Keratinocyte (primary cell): ENCODE measurements at regions not wholly inside any gene's neighbourhood (a gene's known extent, or its start where the extent isn't known, plus 50 kb on each side); places are given as distances from the start of the nearest gene placed in this dataset.

Experiments used
- DNase-seq: peaks from one replicate; pipeline ENCODE4 v3.0.0-alpha.2; 2011; ENCODE audit warnings: low read depth, missing footprints, low spot score
- FAIRE-seq: peaks from 2 replicates; lab custom pipeline; 2011; peaks lifted over from hg19 to GRCh38; lab: Jason Lieb, UNC
- H2AFZ ChIP-seq: 2 replicates; pipeline ENCODE4 v1.6.0; 2012; ENCODE audit warnings: low read length, control low read depth, inconsistent platforms; ENCODE audit not compliant: control insufficient read depth
- H3K27ac ChIP-seq: 2 replicates; pipeline ENCODE4 v1.5.1; 2011; ENCODE audit warnings: low read length; ENCODE audit not compliant: control insufficient read depth, insufficient read depth
- H3K27me3 ChIP-seq: 3 replicates; pipeline ENCODE4 v1.6.0; 2011; ENCODE audit warnings: low read length; ENCODE audit not compliant: control insufficient read depth, insufficient read depth; ENCODE audit errors: extremely low read depth
- H3K36me3 ChIP-seq, 2 experiments: 2 replicates in 1 of 2; 3 replicates in 1 of 2; pipeline ENCODE4 v1.5.1; 2011; ENCODE audit warnings: low read length in 2 of 2, mild to moderate bottlenecking in 1 of 2; ENCODE audit not compliant: control insufficient read depth in 2 of 2, insufficient read depth in 2 of 2; ENCODE audit errors: extremely low read depth in 1 of 2
- H3K4me1 ChIP-seq: 3 replicates; pipeline ENCODE4 v1.5.1; 2011; ENCODE audit warnings: low read length; ENCODE audit not compliant: control insufficient read depth, insufficient read depth; ENCODE audit errors: extremely low read depth
- H3K4me2 ChIP-seq: 3 replicates; pipeline ENCODE4 v1.6.0; 2011; ENCODE audit warnings: low read depth, low read length; ENCODE audit not compliant: control insufficient read depth, insufficient read depth; ENCODE audit errors: extremely low read depth
- H3K4me3 ChIP-seq, 3 experiments: fragments of 200-600 bp in 1 of 3; sonication (generic) in 1 of 3; 2 replicates in 2 of 3; 3 replicates in 1 of 3; pipeline ENCODE4 v1.5.1; 2011 to 2016; ENCODE audit warnings: low read length in 3 of 3, mild to moderate bottlenecking in 3 of 3, control low read depth in 2 of 3, inconsistent platforms in 1 of 3, low read depth in 1 of 3, mixed read lengths in 1 of 3, mixed run types in 1 of 3, moderate library complexity in 1 of 3; ENCODE audit not compliant: control insufficient read depth in 2 of 3, insufficient read depth in 2 of 3; ENCODE audit errors: extremely low read depth in 1 of 3
- H3K79me2 ChIP-seq: 2 replicates; pipeline ENCODE4 v1.6.0; 2012; ENCODE audit warnings: low read length; ENCODE audit not compliant: control insufficient read depth, insufficient read depth
- H3K9ac ChIP-seq: 3 replicates; pipeline ENCODE4 v1.6.0; 2011; ENCODE audit warnings: low read length; ENCODE audit not compliant: control insufficient read depth, insufficient read depth; ENCODE audit errors: extremely low read depth
- H3K9me1 ChIP-seq: 3 replicates; pipeline ENCODE4 v1.6.0; 2011; ENCODE audit warnings: low read length; ENCODE audit not compliant: control insufficient read depth, insufficient read depth; ENCODE audit errors: extremely low read depth
- H3K9me3 ChIP-seq: 2 replicates; pipeline ENCODE4 v1.5.1; 2012; ENCODE audit warnings: low read depth, low read length; ENCODE audit not compliant: control insufficient read depth
- H4K20me1 ChIP-seq: 3 replicates; pipeline ENCODE4 v1.6.0; 2011; ENCODE audit warnings: low read length; ENCODE audit not compliant: control insufficient read depth, insufficient read depth; ENCODE audit errors: extremely low read depth
- EZH2 ChIP-seq: IDR thresholded peaks from one replicate; pipeline ENCODE4 v1.6.1; 2012; ENCODE audit warnings: inconsistent platforms, mild to moderate bottlenecking, low read length, moderate library complexity
- dilution Hi-C: fragments of 300-500 bp; cut with MboI; formaldehyde crosslinking; loops from one replicate; pipeline ENCODE4 v1.7.0; 2020; ENCODE audit warnings: low sequenced_read_pairs; ENCODE audit not compliant: extremely low pct_ligation_motif_present
- TF ChIP-seq, protein P1 (sequence below), 3 experiments: IDR thresholded peaks in 1 of 3; conservative IDR thresholded peaks in 1 of 3; optimal IDR thresholded peaks in 1 of 3; 2 replicates in 2 of 3; 3 replicates in 1 of 3; pipeline versions ENCODE3 to v1.5.1; 2011; ENCODE audit warnings: low read length in 3 of 3, mild to moderate bottlenecking in 3 of 3, moderate library complexity in 2 of 3, control low read depth in 1 of 3, inconsistent platforms in 1 of 3; ENCODE audit not compliant: insufficient read depth in 2 of 3; ENCODE audit errors: extremely low read depth in 1 of 3

DNA sequence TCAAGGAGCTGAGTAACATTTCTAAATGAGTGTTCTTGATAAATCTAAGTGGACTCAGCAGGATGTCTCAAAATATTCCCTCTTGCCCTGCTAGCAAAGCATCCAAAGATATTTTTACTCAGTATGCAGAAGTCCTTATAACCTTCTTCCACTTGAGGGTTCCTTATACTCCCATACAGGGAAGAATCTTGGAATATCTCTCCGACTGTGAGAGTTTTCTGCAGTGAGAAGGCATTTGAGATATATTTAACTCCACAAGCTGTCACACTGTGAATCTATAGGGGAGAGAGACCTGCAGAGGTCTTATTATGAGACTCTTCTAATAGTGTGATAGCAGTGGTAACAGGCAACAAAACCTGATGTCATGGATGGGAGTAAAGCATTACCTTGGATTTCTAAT, 1034.5 kb upstream of the PABPC4L start:
- dilution Hi-C loops = no loop called here
- no peak for FAIRE-seq
- H3K27me3 ChIP-seq = no peaks in the 10 kb centered on the region
- no peaks in the 10 kb centered on the region for H3K36me3 ChIP-seq
- no peak overlapping the region for H3K27ac ChIP-seq
- DNase-seq = no peak
- H3K4me3 ChIP-seq = no peak overlapping the region
- TF ChIP-seq, protein P1, sequence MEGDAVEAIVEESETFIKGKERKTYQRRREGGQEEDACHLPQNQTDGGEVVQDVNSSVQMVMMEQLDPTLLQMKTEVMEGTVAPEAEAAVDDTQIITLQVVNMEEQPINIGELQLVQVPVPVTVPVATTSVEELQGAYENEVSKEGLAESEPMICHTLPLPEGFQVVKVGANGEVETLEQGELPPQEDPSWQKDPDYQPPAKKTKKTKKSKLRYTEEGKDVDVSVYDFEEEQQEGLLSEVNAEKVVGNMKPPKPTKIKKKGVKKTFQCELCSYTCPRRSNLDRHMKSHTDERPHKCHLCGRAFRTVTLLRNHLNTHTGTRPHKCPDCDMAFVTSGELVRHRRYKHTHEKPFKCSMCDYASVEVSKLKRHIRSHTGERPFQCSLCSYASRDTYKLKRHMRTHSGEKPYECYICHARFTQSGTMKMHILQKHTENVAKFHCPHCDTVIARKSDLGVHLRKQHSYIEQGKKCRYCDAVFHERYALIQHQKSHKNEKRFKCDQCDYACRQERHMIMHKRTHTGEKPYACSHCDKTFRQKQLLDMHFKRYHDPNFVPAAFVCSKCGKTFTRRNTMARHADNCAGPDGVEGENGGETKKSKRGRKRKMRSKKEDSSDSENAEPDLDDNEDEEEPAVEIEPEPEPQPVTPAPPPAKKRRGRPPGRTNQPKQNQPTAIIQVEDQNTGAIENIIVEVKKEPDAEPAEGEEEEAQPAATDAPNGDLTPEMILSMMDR (optimal IDR thresholded peaks at IDR 0.05 in 1 of 3, IDR thresholded peaks at IDR 0.05 in 1 of 3, conservative IDR thresholded peaks at IDR 0.05 in 1 of 3; ENCODE audit: extremely low read depth in 1 of 3, insufficient read depth in 2 of 3, low read length in 3 of 3) = no peak
- no peak for TF ChIP-seq EZH2
- no peak overlapping the region for H3K9ac ChIP-seq
- H3K79me2 ChIP-seq = no peaks in the 10 kb centered on the region
- no peaks in the 10 kb centered on the region for H3K9me1 ChIP-seq
- no peaks in the 10 kb centered on the region for H3K9me3 ChIP-seq
- H3K4me2 ChIP-seq = no peak overlapping the region
- no peaks in the 10 kb centered on the region for H4K20me1 ChIP-seq
- H2AFZ ChIP-seq = no peak overlapping the region
- H3K4me1 ChIP-seq = no peaks in the 10 kb centered on the region

GRCh38 chr4:135227842-135228241, 1026.3 kb upstream of the PABPC4L start:
- Histone ChIP-seq H3K27me3 (no peaks in the 10 kb centered on the region), H3K27ac (no peak overlapping the region), H2AFZ (no peak overlapping the region), H3K79me2 (no peaks in the 10 kb centered on the region), H3K4me3 (no peak overlapping the region), H4K20me1 (no peaks in the 10 kb centered on the region), H3K36me3 (no peaks in the 10 kb centered on the region), H3K9ac (no peak overlapping the region), H3K4me1 (no peaks in the 10 kb centered on the region), H3K9me1 (no peaks in the 10 kb centered on the region), H3K4me2 (no peak overlapping the region), H3K9me3 (no peaks in the 10 kb centered on the region)
- FAIRE-seq (no peak), DNase-seq (no peak)
- dilution Hi-C loops = no loop called here
- TF ChIP-seq, protein P1 (optimal IDR thresholded peaks at IDR 0.05 in 1 of 3, IDR thresholded peaks at IDR 0.05 in 1 of 3, conservative IDR thresholded peaks at IDR 0.05 in 1 of 3; ENCODE audit: extremely low read depth in 1 of 3, insufficient read depth in 2 of 3, low read length in 3 of 3) = no peak
- no peak for TF ChIP-seq EZH2
